ENCODE measurements at regions not wholly inside any gene's neighbourhood (a gene's known extent, or its start where the extent isn't known, plus 50 kb on each side); places are given as distances from the start of the nearest gene placed in this dataset.

DNA sequence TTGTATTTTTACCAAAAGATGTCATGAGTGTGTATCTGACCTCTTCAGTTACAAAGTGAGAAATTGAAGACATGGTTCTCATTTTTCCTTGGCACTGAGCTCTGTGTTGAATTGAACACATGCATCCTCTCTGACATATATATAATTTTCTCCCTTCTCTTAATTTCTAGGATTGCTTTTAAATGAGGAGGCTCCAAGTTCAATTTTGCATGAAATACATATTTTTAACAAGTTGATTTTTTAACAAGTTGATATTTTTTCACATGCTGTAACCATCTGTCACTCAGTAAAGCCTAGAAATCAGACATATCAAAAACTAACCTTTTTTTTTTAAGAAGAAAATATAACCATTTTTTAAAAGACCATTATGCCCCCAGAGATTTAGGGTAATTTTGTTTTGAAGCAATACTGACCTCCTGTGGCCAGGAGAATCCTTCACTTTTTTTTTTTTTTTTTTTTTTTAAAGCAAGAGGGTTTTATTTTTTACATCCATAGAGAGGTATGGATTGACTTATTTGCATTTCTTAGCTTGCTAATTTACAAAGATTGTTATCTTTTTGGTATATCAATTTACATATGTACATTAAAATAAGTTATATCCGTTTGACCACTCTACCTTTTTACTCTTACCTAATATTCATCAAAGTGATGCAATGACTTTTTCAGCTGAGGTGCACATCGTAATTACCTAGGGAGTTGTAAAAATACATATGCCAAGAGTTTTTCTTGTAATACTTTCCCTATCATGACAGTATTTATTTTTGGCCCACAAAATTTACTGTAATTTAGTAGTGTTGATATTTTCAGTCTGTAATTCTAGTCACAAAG lies 161.8 kb downstream of the SOCS6 start:
- no peak for DNase-seq (ENCODE audit: low spot score in 2 of 2)
- no peaks in the 10 kb centered on the region for H3K9me3 ChIP-seq
- no peaks in the 10 kb centered on the region for H3K27me3 ChIP-seq
- no peaks in the 10 kb centered on the region for H3K36me3 ChIP-seq
- H3K4me1 ChIP-seq: peaks cover 0 to 4% (median 0%) of the 10 kb centered on the region in 4 donors
- no peak overlapping the region for H3K4me3 ChIP-seq
- no peak overlapping the region for H3K27ac ChIP-seq
- TF ChIP-seq, protein P1, sequence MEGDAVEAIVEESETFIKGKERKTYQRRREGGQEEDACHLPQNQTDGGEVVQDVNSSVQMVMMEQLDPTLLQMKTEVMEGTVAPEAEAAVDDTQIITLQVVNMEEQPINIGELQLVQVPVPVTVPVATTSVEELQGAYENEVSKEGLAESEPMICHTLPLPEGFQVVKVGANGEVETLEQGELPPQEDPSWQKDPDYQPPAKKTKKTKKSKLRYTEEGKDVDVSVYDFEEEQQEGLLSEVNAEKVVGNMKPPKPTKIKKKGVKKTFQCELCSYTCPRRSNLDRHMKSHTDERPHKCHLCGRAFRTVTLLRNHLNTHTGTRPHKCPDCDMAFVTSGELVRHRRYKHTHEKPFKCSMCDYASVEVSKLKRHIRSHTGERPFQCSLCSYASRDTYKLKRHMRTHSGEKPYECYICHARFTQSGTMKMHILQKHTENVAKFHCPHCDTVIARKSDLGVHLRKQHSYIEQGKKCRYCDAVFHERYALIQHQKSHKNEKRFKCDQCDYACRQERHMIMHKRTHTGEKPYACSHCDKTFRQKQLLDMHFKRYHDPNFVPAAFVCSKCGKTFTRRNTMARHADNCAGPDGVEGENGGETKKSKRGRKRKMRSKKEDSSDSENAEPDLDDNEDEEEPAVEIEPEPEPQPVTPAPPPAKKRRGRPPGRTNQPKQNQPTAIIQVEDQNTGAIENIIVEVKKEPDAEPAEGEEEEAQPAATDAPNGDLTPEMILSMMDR (IDR thresholded peaks at IDR 0.05): peak in 1 of 5 experiments; percentile 13
- TF ChIP-seq EP300 (IDR thresholded peaks at IDR 0.05): no peak
- WGBS, 2 donors: 46 to 47% methylated on average over 2 of the region's 2 CpGs

DNA sequence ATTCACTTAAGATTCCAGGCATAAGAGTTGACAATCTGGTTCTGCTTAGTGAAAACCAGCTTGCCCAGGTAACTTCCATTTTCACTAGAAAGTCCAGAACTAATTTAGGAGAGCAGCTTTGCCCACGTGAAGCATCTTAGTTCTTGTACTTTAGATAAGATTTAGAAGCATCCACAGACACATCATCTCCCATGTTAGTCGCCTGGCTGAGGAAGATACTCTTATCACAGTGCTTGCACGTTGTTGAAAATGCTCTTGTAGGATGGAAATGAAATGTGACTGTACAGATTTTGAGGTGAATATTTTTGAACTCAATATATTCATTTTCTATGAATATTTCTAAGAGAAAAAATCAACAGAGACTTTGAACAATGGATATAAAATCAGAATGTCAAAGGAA lies 159.7 kb downstream of the SOCS6 start:
- Histone ChIP-seq H3K4me1 (no peaks in the 10 kb centered on the region), H3K27me3 (no peaks in the 10 kb centered on the region), H3K4me3 (no peak overlapping the region), H3K9me3 (peaks cover 0 to 11% (median 0%) of the 10 kb centered on the region in 4 donors), H3K36me3 (no peaks in the 10 kb centered on the region), H3K27ac (no peak overlapping the region)
- no peak for TF ChIP-seq EP300 (IDR thresholded peaks at IDR 0.05)
- TF ChIP-seq POLR2A (IDR thresholded peaks at IDR 0.05): no peak
- WGBS, 2 donors: 70 to 74% methylated on average over 3 of the region's 3 CpGs
- DNase-seq (ENCODE audit: low spot score in 2 of 2): no peak

DNA sequence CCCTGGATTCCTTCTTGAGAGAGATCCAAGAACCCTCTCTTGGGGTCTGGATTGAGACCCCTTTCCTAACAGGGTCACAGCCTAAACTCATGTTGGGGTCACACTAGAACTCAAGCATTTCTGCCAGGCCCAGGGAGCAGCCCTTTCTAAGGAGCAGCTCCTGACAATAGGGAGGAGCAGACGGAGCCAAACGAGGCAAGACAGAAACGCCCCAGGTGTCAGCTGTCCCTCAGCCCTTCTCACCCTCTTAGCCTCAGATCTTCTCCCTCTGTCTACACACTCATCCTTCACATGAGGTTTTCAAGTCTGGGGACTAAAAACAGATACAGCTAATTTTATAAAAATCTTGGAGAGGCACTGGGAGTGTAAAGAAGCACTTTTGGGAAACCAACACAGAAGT lies 157.2 kb downstream of the SOCS6 start:
- no peak for DNase-seq (ENCODE audit: low spot score in 2 of 2)
- TF ChIP-seq EP300 (IDR thresholded peaks at IDR 0.05) (no peak), POLR2A (IDR thresholded peaks at IDR 0.05) (no peak)
- TF ChIP-seq, protein P1 (IDR thresholded peaks at IDR 0.05): no peak
- peaks cover 0 to 25% (median 6%) of the 10 kb centered on the region in 4 donors for H3K9me3 ChIP-seq
- no peak overlapping the region for H3K4me3 ChIP-seq
- no peak overlapping the region for H3K27ac ChIP-seq
- WGBS, 2 donors: 64 to 70% methylated on average over 3 of the region's 3 CpGs
- no peaks in the 10 kb centered on the region for H3K36me3 ChIP-seq
- no peaks in the 10 kb centered on the region for H3K4me1 ChIP-seq
- H3K27me3 ChIP-seq: no peaks in the 10 kb centered on the region

DNA sequence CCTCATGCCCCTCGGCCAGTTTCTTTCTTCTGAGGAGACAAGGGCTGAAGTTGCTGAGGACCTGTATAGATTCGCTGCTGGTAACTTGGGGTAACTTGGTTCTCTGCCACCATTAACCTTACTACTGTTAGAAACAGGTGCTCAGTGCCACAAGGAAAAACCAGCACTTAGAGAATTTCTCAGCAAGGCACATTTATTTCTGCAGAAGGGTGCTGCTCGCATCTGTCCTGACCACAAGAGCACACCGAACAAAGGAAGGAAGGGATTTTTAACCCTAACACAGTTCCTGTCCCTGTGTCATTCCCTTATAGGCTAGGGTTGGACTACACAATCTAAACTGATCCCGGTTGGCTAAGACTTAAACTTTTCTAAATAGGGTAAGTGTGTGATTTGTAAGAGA lies 154.1 kb downstream of the SOCS6 start:
- Histone ChIP-seq H3K36me3 (no peaks in the 10 kb centered on the region), H3K4me1 (no peaks in the 10 kb centered on the region), H3K27me3 (no peaks in the 10 kb centered on the region), H3K4me3 (no peak overlapping the region), H3K27ac (no peak overlapping the region), H3K9me3 (peaks cover 0 to 25% (median 6%) of the 10 kb centered on the region in 4 donors)
- TF ChIP-seq POLR2A (IDR thresholded peaks at IDR 0.05): no peak
- no peak for TF ChIP-seq EP300 (IDR thresholded peaks at IDR 0.05)
- TF ChIP-seq, protein P1 (IDR thresholded peaks at IDR 0.05): no peak
- DNase-seq (ENCODE audit: low spot score in 2 of 2): no peak
- WGBS, 2 donors: 83 to 87% methylated on average over 5 of the region's 5 CpGs

DNA sequence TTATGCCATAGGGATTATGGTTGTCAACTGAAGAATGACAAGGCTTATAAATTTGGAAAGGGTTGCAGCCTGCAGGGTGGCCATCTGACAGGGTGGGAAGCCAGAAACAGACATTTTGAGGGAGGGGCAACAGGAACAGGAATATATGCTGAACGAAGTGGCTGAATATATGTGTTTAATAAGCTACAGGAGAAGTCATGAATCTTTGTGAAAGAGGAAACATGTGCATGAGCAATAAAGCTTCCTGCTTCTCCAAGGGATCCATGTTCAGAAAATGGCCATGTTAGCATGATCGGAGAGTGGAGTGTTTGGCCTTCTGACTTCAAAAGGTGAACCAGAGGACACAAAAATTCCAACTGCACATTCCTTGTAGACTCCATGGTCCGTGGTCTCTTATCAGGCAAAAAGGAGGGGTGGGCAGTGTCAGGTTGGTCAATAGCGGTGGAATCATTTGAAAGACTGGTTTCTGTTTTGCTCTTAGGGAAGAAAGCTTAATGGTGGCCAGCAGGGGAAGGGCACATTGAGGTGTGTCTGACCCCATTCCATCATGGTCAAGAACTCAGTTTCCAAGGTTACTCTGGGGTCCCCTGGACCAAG lies 144.1 kb downstream of the SOCS6 start:
- Histone ChIP-seq H3K27ac (no peak overlapping the region), H3K36me3 (no peaks in the 10 kb centered on the region), H3K4me1 (peaks cover 0 to 4% (median 0%) of the 10 kb centered on the region in 4 donors), H3K9me3 (no peaks in the 10 kb centered on the region), H3K27me3 (no peaks in the 10 kb centered on the region), H3K4me3 (no peak overlapping the region)
- TF ChIP-seq EP300 (IDR thresholded peaks at IDR 0.05) (no peak), POLR2A (IDR thresholded peaks at IDR 0.05) (no peak)
- TF ChIP-seq, protein P1 (IDR thresholded peaks at IDR 0.05): no peak
- no peak for DNase-seq (ENCODE audit: low spot score in 2 of 2)
- 68 to 75% methylated on average over 4 of the region's 4 CpGs for WGBS, 2 donors

All from tibial nerve (tissue), 4 donors.